ENCODE measurements at regions not wholly inside any gene's neighbourhood (a gene's known extent, or its start where the extent isn't known, plus 50 kb on each side); places are given as distances from the start of the nearest gene placed in this dataset.

GRCh38 chr5:6814816-6815215, 101.6 kb downstream of the TENT4A start:
- Histone ChIP-seq H4K5ac (ENCODE audit: low read depth, low read length) (no peak overlapping the region), H2BK20ac (ENCODE audit: low read depth, low read length) (no peak overlapping the region), H2BK5ac (ENCODE audit: low read depth, low read length, poor library complexity, severe bottlenecking) (no peak overlapping the region), H2BK15ac (ENCODE audit: low read depth, low read length) (no peak overlapping the region), H3K14ac (replicated peaks; ENCODE audit: low read depth, low read length) (no peak overlapping the region), H2BK120ac (ENCODE audit: low read depth, low read length) (no peak overlapping the region), H3K56ac (ENCODE audit: extremely low read depth, insufficient read depth, low read length) (no peak overlapping the region), H3K4ac (ENCODE audit: low read depth, low read length) (no peak overlapping the region), H2AK9ac (replicated peaks; ENCODE audit: low read depth, low read length, poor library complexity) (no peak overlapping the region), H3K4me3 (ENCODE audit: insufficient read depth, low read depth, low read length) (no peak overlapping the region), H3K9me3 (ENCODE audit: control insufficient read depth, insufficient read depth, low read length) (no peaks in the 10 kb centered on the region), H3K36me3 (ENCODE audit: control insufficient read depth, insufficient read depth, low read length) (no peaks in the 10 kb centered on the region), H3K79me1 (ENCODE audit: low read depth in 1 of 2, low read length in 2 of 2) (no peaks in the 10 kb centered on the region), H3K27ac (ENCODE audit: insufficient read depth, low read length) (no peak overlapping the region), H4K91ac (ENCODE audit: insufficient read depth, low read depth, low read length) (no peak overlapping the region), H3K23ac (ENCODE audit: low read depth, low read length) (no peak overlapping the region), H3K9me1 (ENCODE audit: insufficient read depth, low read length) (no peaks in the 10 kb centered on the region), H4K8ac (ENCODE audit: low read depth in 2 of 2, low read length in 2 of 2) (no peak overlapping the region), H4K20me1 (ENCODE audit: insufficient read depth, low read length) (no peaks in the 10 kb centered on the region), H3K4me1 (ENCODE audit: control insufficient read depth, insufficient read depth, low read length) (no peaks in the 10 kb centered on the region), H3K9ac (ENCODE audit: low read depth, low read length) (no peak overlapping the region), H2AK5ac (ENCODE audit: low read depth, low read length) (no peak overlapping the region), H3K18ac (ENCODE audit: low read depth, low read length) (no peak overlapping the region), H3K27me3 (ENCODE audit: control insufficient read depth, insufficient read depth, low read length) (no peaks in the 10 kb centered on the region), H2AFZ (replicated peaks; ENCODE audit: low read length, poor library complexity) (no peak overlapping the region), H3K4me2 (ENCODE audit: low read depth, low read length) (no peak overlapping the region)
- DNase-seq, result no peak
- CTCF ChIA-PET, result no interaction called here
- BruUV-seq (replicated peaks), result no TSS peak
- POLR2A ChIA-PET (ENCODE audit: unreplicated experiment), result no interaction called here
- TF ChIP-seq RAD21 (IDR thresholded peaks at IDR 0.05; ENCODE audit: low read length) (no peak), CHD1 (IDR thresholded peaks at IDR 0.05; ENCODE audit: low read depth, low read length) (no peak), CEBPB (IDR thresholded peaks at IDR 0.05; ENCODE audit: low read depth, low read length) (no peak), NFE2L2 (IDR thresholded peaks at IDR 0.05; ENCODE audit: low read depth, low read length) (no peak), BHLHE40 (IDR thresholded peaks at IDR 0.05; ENCODE audit: low read depth, low read length) (no peak), POLR2A (IDR thresholded peaks at IDR 0.05; ENCODE audit: low read depth, low read length) (no peak), RCOR1 (IDR thresholded peaks at IDR 0.05; ENCODE audit: insufficient replicate concordance, low read length) (no peak), FOS (IDR thresholded peaks at IDR 0.05; ENCODE audit: low read depth, low read length) (no peak), MAFK (IDR thresholded peaks at IDR 0.05; ENCODE audit: low read depth, low read length) (no peak)
- TF ChIP-seq, protein P1, sequence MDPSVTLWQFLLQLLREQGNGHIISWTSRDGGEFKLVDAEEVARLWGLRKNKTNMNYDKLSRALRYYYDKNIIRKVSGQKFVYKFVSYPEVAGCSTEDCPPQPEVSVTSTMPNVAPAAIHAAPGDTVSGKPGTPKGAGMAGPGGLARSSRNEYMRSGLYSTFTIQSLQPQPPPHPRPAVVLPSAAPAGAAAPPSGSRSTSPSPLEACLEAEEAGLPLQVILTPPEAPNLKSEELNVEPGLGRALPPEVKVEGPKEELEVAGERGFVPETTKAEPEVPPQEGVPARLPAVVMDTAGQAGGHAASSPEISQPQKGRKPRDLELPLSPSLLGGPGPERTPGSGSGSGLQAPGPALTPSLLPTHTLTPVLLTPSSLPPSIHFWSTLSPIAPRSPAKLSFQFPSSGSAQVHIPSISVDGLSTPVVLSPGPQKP (IDR thresholded peaks at IDR 0.05; ENCODE audit: borderline replicate concordance, low read depth, low read length), result no peak
- ATAC-seq (ENCODE audit: low read depth), result no peak
- intact Hi-C loops (cut with micrococcal nuclease), result no loop called here
- dilution Hi-C loops (cut with HindIII; ENCODE audit: low sequenced_read_pairs, unreplicated experiment), result no loop called here
- in situ Hi-C loops (cut with MboI; ENCODE audit: low sequenced_read_pairs), result no loop called here
- no CpG with 5 or more reads among the region's 5 CpGs for WGBS, 2 experiments (ENCODE audit: extremely low coverage in 2 of 2, insufficient read length in 1 of 2)

Measured in IMR-90 (cell line).